ENCODE measurements at regions not wholly inside any gene's neighbourhood (a gene's known extent, or its start where the extent isn't known, plus 50 kb on each side); places are given as distances from the start of the nearest gene placed in this dataset.

- Histone ChIP-seq H3K9ac (ENCODE audit: low read length) (no peak overlapping the region), H3K36me3 (ENCODE audit: control insufficient read depth in 1 of 2, insufficient read depth in 2 of 2, low read length in 2 of 2) (no peaks in the 10 kb centered on the region), H3K79me2 (ENCODE audit: insufficient read depth, low read length) (no peaks in the 10 kb centered on the region), H2AFZ (ENCODE audit: low read depth, low read length, poor library complexity, severe bottlenecking) (no peak overlapping the region), H3K4me3 (replicated peaks in 1 of 2; ENCODE audit: low read depth in 1 of 2, low read length in 2 of 2) (no peak overlapping the region), H3K27ac (ENCODE audit: low read depth, low read length) (no peak overlapping the region), H3K4me1 (ENCODE audit: control insufficient read depth in 1 of 2, insufficient read depth in 2 of 2, low read length in 2 of 2) (no peaks in the 10 kb centered on the region), H3K9me3 (ENCODE audit: control insufficient read depth in 1 of 2, insufficient read depth in 1 of 2, low read depth in 1 of 2, low read length in 2 of 2) (no peaks in the 10 kb centered on the region; a peak in 1 of 4 replicates), H3K9me2 (ENCODE audit: insufficient read depth) (no peaks in the 10 kb centered on the region), H3K27me3 (ENCODE audit: insufficient read depth, low read length) (no peaks in the 10 kb centered on the region), H4K20me1 (ENCODE audit: insufficient read depth) (no peaks in the 10 kb centered on the region), H3K4me2 (ENCODE audit: low read length) (no peak overlapping the region)
- CTCF ChIA-PET = no interaction called here
- TF ChIP-seq EZH2phosphoT487 (IDR thresholded peaks at IDR 0.05; ENCODE audit: borderline replicate concordance) (no peak), ZFX (IDR thresholded peaks at IDR 0.05) (no peak), ZNF274 (IDR thresholded peaks at IDR 0.05; ENCODE audit: low read depth, low read length) (no peak), TCF7L2 (IDR thresholded peaks at IDR 0.05; ENCODE audit: borderline replicate concordance, extremely low read depth, insufficient read depth, insufficient read length) (no peak), FOSL1 (IDR thresholded peaks at IDR 0.05; ENCODE audit: low read depth) (no peak), ZBTB33 (IDR thresholded peaks at IDR 0.05; ENCODE audit: extremely low read depth, insufficient replicate concordance, low read length) (no peak), ELF1 (IDR thresholded peaks at IDR 0.05; ENCODE audit: borderline replicate concordance, low read depth) (no peak), CTCF (IDR thresholded peaks at IDR 0.05 in 2 of 3, conservative IDR thresholded peaks at IDR 0.05 in 1 of 3; ENCODE audit: borderline replicate concordance in 1 of 3, insufficient read depth in 1 of 3, low read depth in 2 of 3, low read length in 2 of 3) (no peak), REST (IDR thresholded peaks at IDR 0.05; ENCODE audit: low read depth) (no peak), EZH2 (IDR thresholded peaks at IDR 0.05) (no peak), CBX3 (IDR thresholded peaks at IDR 0.05; ENCODE audit: low read depth) (no peak), RAD21 (IDR thresholded peaks at IDR 0.05; ENCODE audit: low read depth) (no peak), POLR2AphosphoS5 (IDR thresholded peaks at IDR 0.05; ENCODE audit: low read depth, low read length) (no peak), JUND (IDR thresholded peaks at IDR 0.05) (no peak), SIN3A (IDR thresholded peaks at IDR 0.05; ENCODE audit: low read depth) (no peak), CEBPB (IDR thresholded peaks at IDR 0.05; ENCODE audit: low read depth) (no peak)
- POLR2A ChIA-PET = no interaction called here
- ATAC-seq = no peak
- DNase-seq (ENCODE audit: low read depth, low spot score) = no peak
- intact Hi-C loops (cut with micrococcal nuclease) = no loop called here
- RAD21 ChIA-PET (ENCODE audit: low non-redundant PET in 1 of 2, low total read pairs in 2 of 2, uncharacterized antibody in 2 of 2, unreplicated experiment in 2 of 2) = no interaction called here
- no TSS peak for BruUV-seq (replicated peaks)
These were observed 1219.4 kb upstream of the C9orf72 start for GRCh38 chr9:28792716-28793115.
